ENCODE measurements at regions not wholly inside any gene's neighbourhood (a gene's known extent, or its start where the extent isn't known, plus 50 kb on each side); places are given as distances from the start of the nearest gene placed in this dataset.

- no peak for ATAC-seq
These were observed 130.0 kb upstream of the BMP5 start for GRCh38 chr6:56005426-56005825.

GRCh38 chr6:56004426-56004825, 129.0 kb upstream of the BMP5 start:
- no peak for ATAC-seq

GRCh38 chr6:56003616-56004015, 128.2 kb upstream of the BMP5 start:
- ATAC-seq = no peak

- no peak for ATAC-seq
These were observed 126.9 kb upstream of the BMP5 start for GRCh38 chr6:56002336-56002735.

GRCh38 chr6:55998576-55998975, 123.2 kb upstream of the BMP5 start:
- no peak for ATAC-seq

GRCh38 chr6:55997223-55997874, 122.0 kb upstream of the BMP5 start:
- no peak for ATAC-seq

GRCh38 chr6:55994531-55994930, 119.1 kb upstream of the BMP5 start:
- ATAC-seq = no peak

- ATAC-seq = no peak
These were observed 118.0 kb upstream of the BMP5 start for GRCh38 chr6:55993418-55993817.

- ATAC-seq = no peak
These were observed 117.2 kb upstream of the BMP5 start for GRCh38 chr6:55992546-55992945.

GRCh38 chr6:55985309-55985708, 109.9 kb upstream of the BMP5 start:
- no peak for ATAC-seq

- no peak for ATAC-seq
These were observed 108.5 kb upstream of the BMP5 start for GRCh38 chr6:55983861-55984260.

GRCh38 chr6:55981660-55982059, 106.3 kb upstream of the BMP5 start:
- no peak for ATAC-seq

GRCh38 chr6:55980627-55981211, 105.3 kb upstream of the BMP5 start:
- no peak for ATAC-seq

- no peak for ATAC-seq
These were observed 104.1 kb upstream of the BMP5 start for GRCh38 chr6:55979526-55979925.

- no peak for ATAC-seq
These were observed 102.7 kb upstream of the BMP5 start for GRCh38 chr6:55977959-55978665.

GRCh38 chr6:55974688-55975087, 99.3 kb upstream of the BMP5 start:
- ATAC-seq = no peak

- ATAC-seq = no peak
These were observed 96.7 kb upstream of the BMP5 start for GRCh38 chr6:55972091-55972490.

GRCh38 chr6:55969526-55969925, 94.1 kb upstream of the BMP5 start:
- no peak for ATAC-seq

- no peak for ATAC-seq
These were observed 93.5 kb upstream of the BMP5 start for GRCh38 chr6:55968926-55969325.

GRCh38 chr6:55964136-55964535, 88.7 kb upstream of the BMP5 start:
- no peak for ATAC-seq

- ATAC-seq = no peak
These were observed 87.9 kb upstream of the BMP5 start for GRCh38 chr6:55963301-55963700.

- ATAC-seq = no peak
These were observed 85.0 kb upstream of the BMP5 start for GRCh38 chr6:55960344-55960743.

GRCh38 chr6:55958790-55959189, 83.4 kb upstream of the BMP5 start:
- no peak for ATAC-seq

- no peak for ATAC-seq
These were observed 82.6 kb upstream of the BMP5 start for GRCh38 chr6:55957961-55958422.
